ENCODE measurements at regions not wholly inside any gene's neighbourhood (a gene's known extent, or its start where the extent isn't known, plus 50 kb on each side); places are given as distances from the start of the nearest gene placed in this dataset.
A peak's percentile ranks its signal among the peaks of the same experiment; 100 is the strongest.

- H4K12ac ChIP-seq (ENCODE audit: low read depth, low read length), result no peak overlapping the region
- no peak overlapping the region for H2BK5ac ChIP-seq (ENCODE audit: low read depth, low read length, poor library complexity)
- no peak for DNase-seq
- H2BK120ac ChIP-seq (ENCODE audit: insufficient read depth, low read length, poor library complexity), result no peak overlapping the region
- no peaks in the 10 kb centered on the region for H3K9me3 ChIP-seq (ENCODE audit: insufficient read depth, low read depth, low read length)
- H2AFZ ChIP-seq (ENCODE audit: insufficient read depth, low read length, poor library complexity), result no peak overlapping the region
- H4K91ac ChIP-seq (ENCODE audit: low read depth, low read length), result no peak overlapping the region
- no peak overlapping the region for H2BK12ac ChIP-seq (ENCODE audit: low read length)
- H3K4me2 ChIP-seq (ENCODE audit: low read length), result no peak overlapping the region
- no peak overlapping the region for H3K23ac ChIP-seq (ENCODE audit: low read length)
- no peak overlapping the region for H2AK5ac ChIP-seq (ENCODE audit: low read length)
- no peaks in the 10 kb centered on the region for H3K79me2 ChIP-seq (ENCODE audit: control insufficient read depth, insufficient read depth, low read length, poor library complexity)
- no peak overlapping the region for H4K8ac ChIP-seq (ENCODE audit: low read depth, low read length)
- H3K9ac ChIP-seq (ENCODE audit: low read length), result no peak overlapping the region
- no peak overlapping the region for H3K27ac ChIP-seq (ENCODE audit: low read depth, low read length)
- no peaks in the 10 kb centered on the region for H3K4me1 ChIP-seq (ENCODE audit: control insufficient read depth in 1 of 2, insufficient read depth in 2 of 2, low read length in 2 of 2)
- no peak overlapping the region for H3K4ac ChIP-seq (ENCODE audit: low read depth, low read length)
- no peaks in the 10 kb centered on the region for H3K79me1 ChIP-seq (ENCODE audit: low read length)
- H3K36me3 ChIP-seq (ENCODE audit: control insufficient read depth in 1 of 2, insufficient read depth in 2 of 2, low read length in 2 of 2), result no peaks in the 10 kb centered on the region
- H3K14ac ChIP-seq (ENCODE audit: low read length), result no peak overlapping the region
- no peak overlapping the region for H3K18ac ChIP-seq (ENCODE audit: low read length)
- H3K4me3 ChIP-seq (ENCODE audit: low read depth, low read length), result no peak overlapping the region
- no peaks in the 10 kb centered on the region for H3K27me3 ChIP-seq (ENCODE audit: insufficient read depth, low read length)
Observed at GRCh38 chr3:634511-634910, 437.9 kb downstream of the CHL1 start.

GRCh38 chr3:635393-635792, 438.8 kb downstream of the CHL1 start:
- Histone ChIP-seq H3K4me3 (ENCODE audit: low read depth, low read length) (no peak overlapping the region), H2BK120ac (ENCODE audit: insufficient read depth, low read length, poor library complexity) (no peak overlapping the region), H2BK12ac (ENCODE audit: low read length) (no peak overlapping the region), H2AK5ac (ENCODE audit: low read length) (no peak overlapping the region), H3K9ac (ENCODE audit: low read length) (no peak overlapping the region), H3K23ac (ENCODE audit: low read length) (no peak overlapping the region), H3K4ac (ENCODE audit: low read depth, low read length) (no peak overlapping the region), H3K18ac (ENCODE audit: low read length) (no peak overlapping the region), H3K4me2 (ENCODE audit: low read length) (no peak overlapping the region), H3K27me3 (ENCODE audit: insufficient read depth, low read length) (no peaks in the 10 kb centered on the region), H4K12ac (ENCODE audit: low read depth, low read length) (no peak overlapping the region), H3K14ac (ENCODE audit: low read length) (no peak overlapping the region), H2BK5ac (ENCODE audit: low read depth, low read length, poor library complexity) (no peak overlapping the region), H3K9me3 (ENCODE audit: insufficient read depth, low read depth, low read length) (no peaks in the 10 kb centered on the region), H3K36me3 (ENCODE audit: control insufficient read depth in 1 of 2, insufficient read depth in 2 of 2, low read length in 2 of 2) (no peaks in the 10 kb centered on the region), H3K27ac (ENCODE audit: low read depth, low read length) (no peak overlapping the region), H3K79me1 (ENCODE audit: low read length) (no peaks in the 10 kb centered on the region), H4K8ac (ENCODE audit: low read depth, low read length) (no peak overlapping the region), H4K91ac (ENCODE audit: low read depth, low read length) (no peak overlapping the region), H3K79me2 (ENCODE audit: control insufficient read depth, insufficient read depth, low read length, poor library complexity) (no peaks in the 10 kb centered on the region), H2AFZ (ENCODE audit: insufficient read depth, low read length, poor library complexity) (no peak overlapping the region), H3K4me1 (ENCODE audit: control insufficient read depth in 1 of 2, insufficient read depth in 2 of 2, low read length in 2 of 2) (no peaks in the 10 kb centered on the region)
- DNase-seq, result peak in 1 of 2 donors; percentile 17

- Histone ChIP-seq H4K91ac (ENCODE audit: low read depth, low read length) (no peak overlapping the region), H3K14ac (ENCODE audit: low read length) (no peak overlapping the region), H3K4me3 (ENCODE audit: low read depth, low read length) (no peak overlapping the region), H3K36me3 (ENCODE audit: control insufficient read depth in 1 of 2, insufficient read depth in 2 of 2, low read length in 2 of 2) (no peaks in the 10 kb centered on the region), H3K79me2 (ENCODE audit: control insufficient read depth, insufficient read depth, low read length, poor library complexity) (no peaks in the 10 kb centered on the region), H2BK120ac (ENCODE audit: insufficient read depth, low read length, poor library complexity) (no peak overlapping the region), H4K8ac (ENCODE audit: low read depth, low read length) (no peak overlapping the region), H3K79me1 (ENCODE audit: low read length) (no peaks in the 10 kb centered on the region), H2AK5ac (ENCODE audit: low read length) (no peak overlapping the region), H3K4ac (ENCODE audit: low read depth, low read length) (no peak overlapping the region), H2AFZ (ENCODE audit: insufficient read depth, low read length, poor library complexity) (no peak overlapping the region), H2BK5ac (ENCODE audit: low read depth, low read length, poor library complexity) (no peak overlapping the region), H3K4me1 (ENCODE audit: control insufficient read depth in 1 of 2, insufficient read depth in 2 of 2, low read length in 2 of 2) (no peaks in the 10 kb centered on the region), H3K9ac (ENCODE audit: low read length) (no peak overlapping the region), H4K12ac (ENCODE audit: low read depth, low read length) (no peak overlapping the region), H3K9me3 (ENCODE audit: insufficient read depth, low read depth, low read length) (no peaks in the 10 kb centered on the region), H2BK12ac (ENCODE audit: low read length) (no peak overlapping the region), H3K4me2 (ENCODE audit: low read length) (no peak overlapping the region), H3K27ac (ENCODE audit: low read depth, low read length) (no peak overlapping the region), H3K23ac (ENCODE audit: low read length) (no peak overlapping the region), H3K27me3 (ENCODE audit: insufficient read depth, low read length) (no peaks in the 10 kb centered on the region), H3K18ac (ENCODE audit: low read length) (no peak overlapping the region)
- no peak for DNase-seq
- no CpG with 5 or more reads among the region's 1 CpG for WGBS (ENCODE audit: extremely low coverage, insufficient coverage, insufficient read length)
Observed at GRCh38 chr3:643376-643775, 446.8 kb downstream of the CHL1 start.

GRCh38 chr3:655824-656223, 437.0 kb upstream of the CNTN6 start:
- no peak overlapping the region for H3K14ac ChIP-seq (ENCODE audit: low read length)
- H3K4me3 ChIP-seq (ENCODE audit: low read depth, low read length), result no peak overlapping the region
- H2BK5ac ChIP-seq (ENCODE audit: low read depth, low read length, poor library complexity), result no peak overlapping the region
- H3K4ac ChIP-seq (ENCODE audit: low read depth, low read length), result no peak overlapping the region
- H3K9me3 ChIP-seq (ENCODE audit: insufficient read depth, low read depth, low read length), result no peaks in the 10 kb centered on the region
- H3K79me2 ChIP-seq (ENCODE audit: control insufficient read depth, insufficient read depth, low read length, poor library complexity), result no peaks in the 10 kb centered on the region
- H2AFZ ChIP-seq (ENCODE audit: insufficient read depth, low read length, poor library complexity), result no peak overlapping the region
- WGBS (ENCODE audit: extremely low coverage, insufficient coverage, insufficient read length), result no CpG with 5 or more reads among the region's 1 CpG
- H4K91ac ChIP-seq (ENCODE audit: low read depth, low read length), result no peak overlapping the region
- no peaks in the 10 kb centered on the region for H3K36me3 ChIP-seq (ENCODE audit: control insufficient read depth in 1 of 2, insufficient read depth in 2 of 2, low read length in 2 of 2)
- H4K8ac ChIP-seq (ENCODE audit: low read depth, low read length), result no peak overlapping the region
- H4K12ac ChIP-seq (ENCODE audit: low read depth, low read length), result no peak overlapping the region
- H3K79me1 ChIP-seq (ENCODE audit: low read length), result no peaks in the 10 kb centered on the region
- no peak overlapping the region for H2BK12ac ChIP-seq (ENCODE audit: low read length)
- no peaks in the 10 kb centered on the region for H3K4me1 ChIP-seq (ENCODE audit: control insufficient read depth in 1 of 2, insufficient read depth in 2 of 2, low read length in 2 of 2)
- H3K9ac ChIP-seq (ENCODE audit: low read length), result no peak overlapping the region
- no peaks in the 10 kb centered on the region for H3K27me3 ChIP-seq (ENCODE audit: insufficient read depth, low read length)
- H3K4me2 ChIP-seq (ENCODE audit: low read length), result no peak overlapping the region
- H2AK5ac ChIP-seq (ENCODE audit: low read length), result no peak overlapping the region
- H3K23ac ChIP-seq (ENCODE audit: low read length), result no peak overlapping the region
- DNase-seq, result no peak
- H3K18ac ChIP-seq (ENCODE audit: low read length), result no peak overlapping the region
- no peak overlapping the region for H2BK120ac ChIP-seq (ENCODE audit: insufficient read depth, low read length, poor library complexity)
- H3K27ac ChIP-seq (ENCODE audit: low read depth, low read length), result no peak overlapping the region

GRCh38 chr3:661356-661755, 431.5 kb upstream of the CNTN6 start:
- no peak overlapping the region for H2BK5ac ChIP-seq (ENCODE audit: low read depth, low read length, poor library complexity)
- no peak overlapping the region for H4K8ac ChIP-seq (ENCODE audit: low read depth, low read length)
- no peak overlapping the region for H3K4me2 ChIP-seq (ENCODE audit: low read length)
- H3K9ac ChIP-seq (ENCODE audit: low read length), result no peak overlapping the region
- H2BK12ac ChIP-seq (ENCODE audit: low read length), result no peak overlapping the region
- no peaks in the 10 kb centered on the region for H3K4me1 ChIP-seq (ENCODE audit: control insufficient read depth in 1 of 2, insufficient read depth in 2 of 2, low read length in 2 of 2)
- no peak overlapping the region for H3K27ac ChIP-seq (ENCODE audit: low read depth, low read length)
- no CpG with 5 or more reads among the region's 3 CpGs for WGBS (ENCODE audit: extremely low coverage, insufficient coverage, insufficient read length)
- no peaks in the 10 kb centered on the region for H3K36me3 ChIP-seq (ENCODE audit: control insufficient read depth in 1 of 2, insufficient read depth in 2 of 2, low read length in 2 of 2)
- no peaks in the 10 kb centered on the region for H3K79me2 ChIP-seq (ENCODE audit: control insufficient read depth, insufficient read depth, low read length, poor library complexity)
- no peaks in the 10 kb centered on the region for H3K27me3 ChIP-seq (ENCODE audit: insufficient read depth, low read length)
- H3K23ac ChIP-seq (ENCODE audit: low read length), result no peak overlapping the region
- no peak overlapping the region for H3K18ac ChIP-seq (ENCODE audit: low read length)
- no peak overlapping the region for H3K4ac ChIP-seq (ENCODE audit: low read depth, low read length)
- H2BK120ac ChIP-seq (ENCODE audit: insufficient read depth, low read length, poor library complexity), result no peak overlapping the region
- no peak overlapping the region for H2AK5ac ChIP-seq (ENCODE audit: low read length)
- DNase-seq, result no peak
- H4K12ac ChIP-seq (ENCODE audit: low read depth, low read length), result no peak overlapping the region
- no peak overlapping the region for H3K14ac ChIP-seq (ENCODE audit: low read length)
- no peak overlapping the region for H2AFZ ChIP-seq (ENCODE audit: insufficient read depth, low read length, poor library complexity)
- no peaks in the 10 kb centered on the region for H3K79me1 ChIP-seq (ENCODE audit: low read length)
- no peak overlapping the region for H3K4me3 ChIP-seq (ENCODE audit: low read depth, low read length)
- H4K91ac ChIP-seq (ENCODE audit: low read depth, low read length), result no peak overlapping the region
- H3K9me3 ChIP-seq (ENCODE audit: insufficient read depth, low read depth, low read length), result no peaks in the 10 kb centered on the region

Data from trophoblast cell (in vitro differentiated cells and primary cell).